ENCODE measurements at regions not wholly inside any gene's neighbourhood (a gene's known extent, or its start where the extent isn't known, plus 50 kb on each side); places are given as distances from the start of the nearest gene placed in this dataset.

GRCh38 chr14:61847861-61848260 is 85.6 kb downstream of the SNAPC1 start:
- no peak for DNase-seq (ENCODE audit: low spot score)

GRCh38 chr14:61854898-61855297 is 92.7 kb downstream of the SNAPC1 start:
- DNase-seq (ENCODE audit: low spot score), result no peak

DNA sequence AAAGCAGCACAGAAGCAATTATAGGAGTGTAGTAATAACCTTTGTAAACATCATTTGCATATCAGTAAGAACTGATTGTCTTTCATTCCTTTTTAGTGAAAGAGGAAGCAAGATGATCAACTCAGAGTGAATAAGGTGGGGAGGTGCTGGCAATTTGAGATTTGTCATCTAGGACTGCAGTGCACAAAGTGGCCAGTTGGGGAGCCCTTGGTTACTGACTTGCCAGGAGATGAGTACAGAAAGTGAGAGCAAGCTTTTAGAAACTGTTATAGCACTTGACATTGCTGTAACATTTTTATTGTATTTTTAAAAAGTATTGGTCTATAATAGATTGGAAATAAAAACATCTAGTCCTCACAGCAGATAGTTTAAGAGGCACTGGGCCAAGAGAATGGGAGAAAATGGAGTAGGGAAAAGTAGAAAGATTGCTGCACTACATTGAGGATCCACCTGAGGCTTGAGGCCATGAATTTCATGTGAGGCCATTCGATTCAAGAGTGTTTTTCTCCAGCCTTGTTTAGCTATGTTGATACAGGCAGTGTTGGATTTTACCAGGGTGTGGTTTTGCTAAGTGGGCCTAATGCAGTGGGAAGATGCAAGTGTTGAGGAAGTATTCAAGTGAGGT is 98.2 kb downstream of the SNAPC1 start:
- peak; percentile 47 for DNase-seq (ENCODE audit: low spot score)

GRCh38 chr14:61861320-61861865 is 99.2 kb downstream of the SNAPC1 start:
- no peak for DNase-seq (ENCODE audit: low spot score)

GRCh38 chr14:61864329-61864898 is 102.2 kb downstream of the SNAPC1 start:
- DNase-seq (ENCODE audit: low spot score), result no peak

DNA sequence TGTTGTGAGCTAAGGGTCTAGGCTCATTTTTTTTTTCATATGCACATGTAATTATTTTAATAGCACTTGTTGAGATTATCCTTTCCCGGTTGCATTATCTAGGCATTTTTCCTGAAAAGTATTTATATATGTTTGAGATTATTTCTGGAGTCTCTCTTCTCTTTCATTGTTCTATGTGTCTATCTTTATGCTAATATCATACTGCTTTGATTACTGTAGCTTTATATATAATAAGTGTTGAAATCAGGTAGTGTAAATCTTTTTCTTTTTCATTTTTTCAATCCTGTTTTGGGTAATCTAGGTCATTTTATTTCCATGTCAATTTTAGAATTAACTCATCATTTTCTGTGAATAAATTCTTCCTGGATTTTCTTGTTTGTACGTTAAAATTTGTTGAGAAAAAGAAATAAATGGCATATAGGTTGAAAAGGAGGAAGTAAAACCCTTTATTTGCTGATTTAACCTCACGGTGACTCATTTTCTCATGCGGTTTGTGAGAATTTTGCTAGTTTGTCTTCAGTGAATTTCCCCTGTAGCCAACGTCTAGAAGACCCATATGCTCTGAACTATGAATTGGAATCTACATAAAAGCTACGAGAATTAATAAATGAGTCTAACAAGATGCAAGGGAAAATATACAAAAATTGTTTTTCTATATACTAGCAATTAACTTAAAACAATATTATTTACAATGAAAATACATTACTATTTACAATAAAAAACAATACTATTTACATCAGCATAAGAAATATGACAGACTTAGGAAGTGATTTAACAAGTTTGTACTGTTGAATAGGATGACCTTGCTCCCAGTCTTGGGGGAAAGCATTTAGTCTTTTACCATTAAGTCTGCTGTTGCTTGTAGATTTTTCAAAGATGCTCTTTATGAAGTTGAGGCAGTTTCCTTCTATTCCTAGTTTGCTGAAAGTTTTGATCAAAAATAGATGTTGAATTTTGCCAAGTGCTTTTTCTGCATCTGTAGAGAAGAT is 105.0 kb downstream of the SNAPC1 start:
- peak; percentile 1 for DNase-seq (ENCODE audit: low spot score)

- DNase-seq (ENCODE audit: low spot score), result no peak
Observed at GRCh38 chr14:61868846-61869245, 106.6 kb downstream of the SNAPC1 start.

- DNase-seq (ENCODE audit: low spot score), result no peak
Observed at GRCh38 chr14:61870163-61870562, 107.9 kb downstream of the SNAPC1 start.

GRCh38 chr14:61872452-61872851 is 110.2 kb downstream of the SNAPC1 start:
- no peak for DNase-seq (ENCODE audit: low spot score)

- no peak for DNase-seq (ENCODE audit: low spot score)
Observed at GRCh38 chr14:61875483-61875882, 113.3 kb downstream of the SNAPC1 start.

DNA sequence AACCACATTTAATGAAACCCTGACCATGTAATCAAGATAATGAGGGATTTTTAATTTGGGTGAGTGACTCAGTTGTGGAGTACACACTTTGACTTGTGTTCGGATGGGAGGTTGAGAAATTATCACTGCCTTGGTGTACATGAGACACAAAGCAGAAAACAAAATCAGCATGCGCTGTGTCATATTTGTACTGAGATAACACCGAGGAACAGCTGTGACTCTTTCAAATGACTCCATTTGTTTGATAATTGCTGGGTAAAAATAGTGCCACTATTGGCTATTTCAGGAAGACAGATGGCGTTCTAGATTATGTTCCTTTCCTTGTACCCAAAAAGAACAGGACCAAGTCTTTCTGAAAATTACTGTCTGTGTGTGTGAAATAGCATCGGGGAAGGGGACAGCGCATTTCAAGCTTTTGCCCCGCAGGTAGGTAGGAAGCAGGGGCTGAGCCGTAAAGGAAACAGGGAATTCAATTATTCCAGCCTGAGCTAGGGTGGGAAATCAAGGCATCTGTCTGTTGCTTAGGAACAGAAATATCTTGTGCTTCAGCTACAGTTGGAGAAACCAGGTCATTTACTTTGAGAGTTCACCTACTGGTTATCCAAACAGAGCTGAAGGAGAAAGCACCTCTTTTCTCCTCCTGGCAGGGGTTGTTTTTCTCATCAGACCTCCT is 114.3 kb downstream of the SNAPC1 start:
- DNase-seq (ENCODE audit: low spot score), result no peak

DNA sequence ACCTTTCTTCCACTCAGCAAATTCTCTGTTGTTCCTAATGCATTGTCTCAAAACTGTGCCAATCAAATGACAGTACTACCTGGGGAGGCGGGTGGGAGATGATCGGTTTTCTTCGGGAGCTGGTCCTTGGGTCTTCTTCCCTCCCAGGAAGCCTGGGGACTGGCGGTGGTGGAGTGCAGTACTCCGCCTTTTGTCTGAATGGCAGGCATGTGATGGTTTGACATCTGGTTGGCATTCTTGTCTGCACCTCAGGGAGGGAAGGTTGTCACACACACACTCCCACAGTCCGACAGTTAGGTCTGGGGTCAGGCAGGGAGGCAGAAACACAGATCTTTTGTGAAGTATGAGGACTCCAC is 114.8 kb downstream of the SNAPC1 start:
- DNase-seq (ENCODE audit: low spot score), result no peak

DNA sequence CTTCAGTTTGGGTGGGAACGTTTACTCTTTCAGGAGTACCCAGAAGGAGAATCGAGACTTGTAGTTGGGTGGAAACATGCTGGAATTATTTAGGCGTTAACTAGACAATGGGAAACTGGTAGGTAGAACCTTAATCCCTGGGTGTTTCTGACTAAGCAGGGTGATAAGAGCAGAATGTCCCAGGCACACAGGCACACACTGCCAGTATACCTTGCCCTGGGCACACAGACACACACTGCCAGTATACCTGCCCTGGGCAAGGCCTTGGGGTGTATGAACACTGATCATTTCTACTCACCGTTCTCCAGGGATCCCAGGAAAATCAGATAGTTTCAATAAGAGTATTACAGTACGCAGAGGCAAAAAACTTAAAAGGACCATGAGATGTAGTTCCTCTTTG is 115.5 kb downstream of the SNAPC1 start:
- no peak for DNase-seq (ENCODE audit: low spot score)

GRCh38 chr14:61878931-61879330 is 116.7 kb downstream of the SNAPC1 start:
- DNase-seq (ENCODE audit: low spot score), result no peak

DNA sequence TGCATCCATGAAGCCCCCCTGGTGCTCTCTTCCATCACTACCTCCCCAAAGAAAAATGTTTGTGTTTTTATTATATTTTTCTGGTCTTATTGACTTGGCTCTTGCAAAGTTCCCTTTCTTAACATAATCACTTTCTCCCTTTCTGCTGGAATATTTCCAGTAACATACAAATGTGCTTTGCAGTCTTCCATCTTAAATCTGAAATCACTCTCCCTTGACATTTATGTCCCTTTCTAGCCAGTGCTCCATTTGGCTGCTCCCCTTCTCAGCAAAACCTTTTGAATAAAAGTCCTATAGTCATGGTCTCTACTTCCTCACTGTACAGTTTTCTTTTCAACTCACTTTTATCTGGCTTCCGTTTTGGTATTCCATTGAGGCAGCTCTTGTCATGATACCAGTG is 118.8 kb downstream of the SNAPC1 start:
- no peak for DNase-seq (ENCODE audit: low spot score)

DNA sequence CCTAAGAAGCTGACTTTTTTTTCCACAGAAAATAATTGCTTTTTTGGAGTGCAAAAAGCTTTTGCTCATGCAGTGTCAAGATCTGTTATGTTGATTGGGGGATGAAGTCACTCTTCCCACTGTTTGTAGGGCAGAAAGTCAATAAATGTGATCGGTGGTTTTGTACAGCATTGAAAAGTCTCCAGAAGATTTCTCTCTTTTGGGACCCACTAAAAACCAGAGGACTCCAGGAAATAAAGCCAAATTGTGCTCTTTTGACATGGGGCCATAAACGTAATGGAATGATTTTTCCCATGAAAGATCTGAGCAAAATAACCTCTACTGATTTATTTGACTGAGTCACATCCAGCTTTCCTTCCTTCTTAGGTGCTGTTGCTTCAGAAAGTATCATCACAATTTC is 122.5 kb downstream of the SNAPC1 start:
- no peak for DNase-seq (ENCODE audit: low spot score)

DNA sequence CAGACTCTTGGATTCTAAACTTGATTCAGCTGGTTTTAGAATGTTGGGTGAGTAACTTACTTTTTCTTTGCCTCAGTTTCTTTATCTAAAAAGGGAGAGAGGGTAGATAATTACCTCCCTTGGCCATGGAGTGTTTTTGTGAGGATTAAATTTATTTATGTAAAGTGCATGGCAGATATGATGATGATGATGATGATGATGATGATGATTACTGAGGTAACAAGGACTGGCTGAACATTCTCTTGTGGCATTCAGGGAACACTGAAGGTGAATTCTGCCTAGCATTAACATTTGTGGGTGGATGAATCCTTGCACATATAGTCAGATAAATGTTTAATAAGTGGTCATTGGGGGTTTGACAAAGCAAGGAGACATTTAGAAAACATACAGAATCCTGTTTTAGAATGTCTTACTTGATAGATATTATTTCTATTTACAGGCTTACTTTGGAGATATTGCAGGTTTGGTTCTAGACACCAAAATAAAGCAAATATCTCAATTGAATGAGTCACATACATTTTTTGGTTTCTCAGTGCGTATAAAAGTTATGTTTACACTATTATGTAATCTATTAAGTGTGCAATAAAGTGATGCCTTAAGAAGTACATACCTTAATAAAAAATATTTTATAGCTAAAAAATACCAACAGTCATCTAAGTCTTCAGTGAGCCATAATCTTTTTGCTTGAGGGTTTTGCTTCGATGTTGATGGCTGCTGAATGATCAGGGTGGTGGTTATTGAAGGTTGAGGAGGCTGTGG is 123.2 kb downstream of the SNAPC1 start:
- no peak for DNase-seq (ENCODE audit: low spot score)

GRCh38 chr14:61887628-61888027 is 125.4 kb downstream of the SNAPC1 start:
- DNase-seq (ENCODE audit: low spot score), result no peak

DNA sequence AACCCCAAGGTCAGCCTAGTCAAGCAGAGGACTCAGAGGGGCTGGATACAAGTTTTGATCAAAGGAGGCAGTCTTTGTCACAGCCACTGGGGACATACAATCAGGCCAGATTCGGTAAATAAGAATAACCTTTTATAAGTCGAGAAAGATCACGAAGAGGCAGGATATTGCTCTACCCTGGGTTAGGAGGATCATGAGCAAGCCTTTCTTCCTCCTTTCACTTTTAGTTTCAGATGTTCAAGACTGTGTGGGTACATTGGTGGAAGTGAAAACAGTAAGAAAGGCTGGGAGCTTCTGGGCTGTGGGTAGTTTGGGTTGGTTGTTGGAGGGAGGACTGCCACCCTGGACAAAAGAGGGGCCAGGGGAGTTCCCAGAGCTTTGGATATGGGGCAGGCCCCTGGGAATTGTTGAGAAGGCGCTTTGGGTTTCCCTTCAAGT is 127.7 kb downstream of the SNAPC1 start:
- peak; percentile 30 for DNase-seq (ENCODE audit: low spot score)

DNA sequence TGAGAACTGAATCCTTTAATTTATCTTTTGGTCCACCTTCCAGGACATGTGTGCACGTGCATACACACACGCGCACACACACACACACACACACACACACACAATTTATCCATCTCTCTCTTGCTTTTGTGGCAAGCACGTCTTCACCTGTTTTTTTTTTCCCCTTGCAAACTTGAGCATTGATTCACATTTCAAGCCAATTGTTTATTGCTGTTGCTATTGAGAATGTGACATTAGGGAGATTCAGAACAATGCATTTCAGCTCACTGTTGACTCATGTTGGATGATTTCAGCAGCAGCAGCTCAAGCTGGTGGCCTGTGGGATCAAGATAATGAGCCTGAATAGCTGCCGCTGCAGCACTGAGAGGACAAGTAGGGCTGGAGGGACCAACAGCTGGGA is 128.9 kb downstream of the SNAPC1 start:
- no peak for DNase-seq (ENCODE audit: low spot score)

GRCh38 chr14:61891810-61892209 is 129.6 kb downstream of the SNAPC1 start:
- no peak for DNase-seq (ENCODE audit: low spot score)

Measured in CD4-positive, alpha-beta T cell treated with Interleukin-15 for 4 hours (primary cell).